ENCODE measurements at regions not wholly inside any gene's neighbourhood (a gene's known extent, or its start where the extent isn't known, plus 50 kb on each side); places are given as distances from the start of the nearest gene placed in this dataset.

DNA sequence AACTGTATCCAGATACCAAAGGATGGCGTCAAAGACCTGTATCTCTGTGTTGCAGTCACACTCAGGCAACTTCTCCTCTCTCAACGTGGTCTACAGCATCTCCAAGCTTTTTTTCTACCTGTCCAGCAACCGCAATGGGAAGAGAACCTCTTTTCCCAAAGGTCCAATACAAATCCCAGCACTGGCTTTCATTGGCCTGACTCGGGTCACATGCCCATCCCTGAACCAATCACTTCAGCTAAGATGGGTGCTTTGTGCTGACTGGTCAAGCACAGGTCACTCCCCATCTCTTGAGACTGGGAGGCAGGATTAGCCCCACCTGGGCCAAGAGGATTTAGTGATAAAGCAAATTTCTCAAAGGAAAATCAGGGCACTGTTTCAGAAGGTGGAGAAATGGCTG is 71.2 kb upstream of the C16orf82 start (continued):
- TF ChIP-seq, protein P1, sequence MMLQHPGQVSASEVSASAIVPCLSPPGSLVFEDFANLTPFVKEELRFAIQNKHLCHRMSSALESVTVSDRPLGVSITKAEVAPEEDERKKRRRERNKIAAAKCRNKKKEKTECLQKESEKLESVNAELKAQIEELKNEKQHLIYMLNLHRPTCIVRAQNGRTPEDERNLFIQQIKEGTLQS (IDR thresholded peaks at IDR 0.05; ENCODE audit: borderline replicate concordance, extremely low read depth, low read depth, low read length), result no peak
- TF ChIP-seq ZSCAN29 (IDR thresholded peaks at IDR 0.05), result no peak
- no peak for TF ChIP-seq FOXK2 (IDR thresholded peaks at IDR 0.05)
- TF ChIP-seq, protein P2, sequence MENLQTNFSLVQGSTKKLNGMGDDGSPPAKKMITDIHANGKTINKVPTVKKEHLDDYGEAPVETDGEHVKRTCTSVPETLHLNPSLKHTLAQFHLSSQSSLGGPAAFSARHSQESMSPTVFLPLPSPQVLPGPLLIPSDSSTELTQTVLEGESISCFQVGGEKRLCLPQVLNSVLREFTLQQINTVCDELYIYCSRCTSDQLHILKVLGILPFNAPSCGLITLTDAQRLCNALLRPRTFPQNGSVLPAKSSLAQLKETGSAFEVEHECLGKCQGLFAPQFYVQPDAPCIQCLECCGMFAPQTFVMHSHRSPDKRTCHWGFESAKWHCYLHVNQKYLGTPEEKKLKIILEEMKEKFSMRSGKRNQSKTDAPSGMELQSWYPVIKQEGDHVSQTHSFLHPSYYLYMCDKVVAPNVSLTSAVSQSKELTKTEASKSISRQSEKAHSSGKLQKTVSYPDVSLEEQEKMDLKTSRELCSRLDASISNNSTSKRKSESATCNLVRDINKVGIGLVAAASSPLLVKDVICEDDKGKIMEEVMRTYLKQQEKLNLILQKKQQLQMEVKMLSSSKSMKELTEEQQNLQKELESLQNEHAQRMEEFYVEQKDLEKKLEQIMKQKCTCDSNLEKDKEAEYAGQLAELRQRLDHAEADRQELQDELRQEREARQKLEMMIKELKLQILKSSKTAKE (IDR thresholded peaks at IDR 0.05; ENCODE audit: low read depth, poor library complexity, severe bottlenecking), result no peak
- TF ChIP-seq, protein P3, sequence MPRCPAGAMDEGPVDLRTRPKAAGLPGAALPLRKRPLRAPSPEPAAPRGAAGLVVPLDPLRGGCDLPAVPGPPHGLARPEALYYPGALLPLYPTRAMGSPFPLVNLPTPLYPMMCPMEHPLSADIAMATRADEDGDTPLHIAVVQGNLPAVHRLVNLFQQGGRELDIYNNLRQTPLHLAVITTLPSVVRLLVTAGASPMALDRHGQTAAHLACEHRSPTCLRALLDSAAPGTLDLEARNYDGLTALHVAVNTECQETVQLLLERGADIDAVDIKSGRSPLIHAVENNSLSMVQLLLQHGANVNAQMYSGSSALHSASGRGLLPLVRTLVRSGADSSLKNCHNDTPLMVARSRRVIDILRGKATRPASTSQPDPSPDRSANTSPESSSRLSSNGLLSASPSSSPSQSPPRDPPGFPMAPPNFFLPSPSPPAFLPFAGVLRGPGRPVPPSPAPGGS (IDR thresholded peaks at IDR 0.05; ENCODE audit: borderline replicate concordance, insufficient read depth, low read depth, low read length, poor library complexity, severe bottlenecking), result no peak
- TF ChIP-seq BCL11A (IDR thresholded peaks at IDR 0.05; ENCODE audit: low read depth, low read length), result no peak

DNA sequence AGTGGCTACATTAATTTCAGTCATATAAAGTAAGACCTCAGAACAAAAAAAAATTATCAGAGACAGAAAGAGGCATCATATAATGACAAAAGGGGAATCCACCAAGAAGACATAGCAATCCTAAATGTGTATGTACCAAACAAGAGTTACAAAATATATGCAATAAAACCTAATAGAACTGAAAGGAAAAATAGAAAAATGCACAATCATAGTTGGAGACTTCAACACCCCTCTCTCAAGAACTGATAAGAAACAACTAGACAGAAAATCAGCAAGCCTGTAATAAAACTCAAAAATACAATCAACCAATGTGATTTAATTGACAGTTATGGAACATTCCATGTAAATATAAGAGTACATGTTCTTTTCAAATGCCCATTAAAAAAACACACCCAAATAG is 61.3 kb upstream of the C16orf82 start:
- H3K4me1 ChIP-seq (ENCODE audit: control insufficient read depth, insufficient read depth, low read length), result no peaks in the 10 kb centered on the region
- no peaks in the 10 kb centered on the region for H3K9me3 ChIP-seq (replicated peaks; ENCODE audit: control insufficient read depth, insufficient read depth, low read length)
- H3K79me2 ChIP-seq (ENCODE audit: control insufficient read depth, insufficient read depth, low read length), result no peaks in the 10 kb centered on the region
- ChIA-PET CTCF (no interaction called here), RAD21 (ENCODE audit: unreplicated experiment) (no interaction called here), POLR2A (no interaction called here), SMC1A (ENCODE audit: uncharacterized antibody, unreplicated experiment) (no interaction called here)
- in situ Hi-C loops (cut with MboI) (no loop called here), intact Hi-C loops (cut with micrococcal nuclease; ENCODE audit: unreplicated experiment) (no loop called here)
- BruUV-seq (replicated peaks), result no TSS peak
- H3K36me3 ChIP-seq (ENCODE audit: control insufficient read depth in 2 of 2, insufficient read depth in 2 of 2, low read length in 1 of 2), result no peaks in the 10 kb centered on the region
- H2AFZ ChIP-seq (ENCODE audit: control insufficient read depth, low read depth, low read length), result no peak overlapping the region
- H3K9ac ChIP-seq (ENCODE audit: control insufficient read depth, insufficient read depth, low read length), result no peak overlapping the region
- FAIRE-seq (no peak), ATAC-seq (no peak), DNase-seq (ENCODE audit: low read depth, low spot score) (no peak)
- no peak overlapping the region for H3K4me3 ChIP-seq
- no peak overlapping the region for H3K27ac ChIP-seq (ENCODE audit: control insufficient read depth, insufficient read depth)
- no peak overlapping the region for H3K4me2 ChIP-seq (ENCODE audit: control insufficient read depth, insufficient read depth)
- no peaks in the 10 kb centered on the region for H3K27me3 ChIP-seq (replicated peaks in 1 of 2; ENCODE audit: control insufficient read depth in 2 of 2, insufficient read depth in 2 of 2, low read length in 1 of 2)
- H4K20me1 ChIP-seq (ENCODE audit: control insufficient read depth, insufficient read depth), result no peaks in the 10 kb centered on the region
- TF ChIP-seq NFYA (IDR thresholded peaks at IDR 0.05; ENCODE audit: borderline replicate concordance, low read depth, low read length) (no peak), WRNIP1 (IDR thresholded peaks at IDR 0.05; ENCODE audit: borderline replicate concordance, low read depth, low read length) (no peak), NFXL1 (IDR thresholded peaks at IDR 0.05; ENCODE audit: borderline replicate concordance) (no peak), DPF2 (IDR thresholded peaks at IDR 0.05) (no peak), STAT3 (IDR thresholded peaks at IDR 0.05; ENCODE audit: low read depth, low read length) (no peak), MYB (IDR thresholded peaks at IDR 0.05; ENCODE audit: borderline replicate concordance, low read depth, low read length) (no peak)
- TF ChIP-seq, protein P4, sequence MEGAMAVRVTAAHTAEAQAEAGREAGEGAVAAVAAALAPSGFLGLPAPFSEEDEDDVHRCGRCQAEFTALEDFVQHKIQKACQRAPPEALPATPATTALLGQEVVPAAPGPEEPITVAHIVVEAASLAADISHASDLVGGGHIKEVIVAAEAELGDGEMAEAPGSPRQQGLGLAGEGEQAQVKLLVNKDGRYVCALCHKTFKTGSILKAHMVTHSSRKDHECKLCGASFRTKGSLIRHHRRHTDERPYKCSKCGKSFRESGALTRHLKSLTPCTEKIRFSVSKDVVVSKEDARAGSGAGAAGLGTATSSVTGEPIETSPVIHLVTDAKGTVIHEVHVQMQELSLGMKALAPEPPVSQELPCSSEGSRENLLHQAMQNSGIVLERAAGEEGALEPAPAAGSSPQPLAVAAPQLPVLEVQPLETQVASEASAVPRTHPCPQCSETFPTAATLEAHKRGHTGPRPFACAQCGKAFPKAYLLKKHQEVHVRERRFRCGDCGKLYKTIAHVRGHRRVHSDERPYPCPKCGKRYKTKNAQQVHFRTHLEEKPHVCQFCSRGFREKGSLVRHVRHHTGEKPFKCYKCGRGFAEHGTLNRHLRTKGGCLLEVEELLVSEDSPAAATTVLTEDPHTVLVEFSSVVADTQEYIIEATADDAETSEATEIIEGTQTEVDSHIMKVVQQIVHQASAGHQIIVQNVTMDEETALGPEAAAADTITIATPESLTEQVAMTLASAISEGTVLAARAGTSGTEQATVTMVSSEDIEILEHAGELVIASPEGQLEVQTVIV (IDR thresholded peaks at IDR 0.05; ENCODE audit: borderline replicate concordance, partially characterized antibody), result no peak
- TF ChIP-seq, protein P5, sequence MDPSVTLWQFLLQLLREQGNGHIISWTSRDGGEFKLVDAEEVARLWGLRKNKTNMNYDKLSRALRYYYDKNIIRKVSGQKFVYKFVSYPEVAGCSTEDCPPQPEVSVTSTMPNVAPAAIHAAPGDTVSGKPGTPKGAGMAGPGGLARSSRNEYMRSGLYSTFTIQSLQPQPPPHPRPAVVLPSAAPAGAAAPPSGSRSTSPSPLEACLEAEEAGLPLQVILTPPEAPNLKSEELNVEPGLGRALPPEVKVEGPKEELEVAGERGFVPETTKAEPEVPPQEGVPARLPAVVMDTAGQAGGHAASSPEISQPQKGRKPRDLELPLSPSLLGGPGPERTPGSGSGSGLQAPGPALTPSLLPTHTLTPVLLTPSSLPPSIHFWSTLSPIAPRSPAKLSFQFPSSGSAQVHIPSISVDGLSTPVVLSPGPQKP (IDR thresholded peaks at IDR 0.05; ENCODE audit: low read depth, low read length), result no peak
- TF ChIP-seq, protein P6, sequence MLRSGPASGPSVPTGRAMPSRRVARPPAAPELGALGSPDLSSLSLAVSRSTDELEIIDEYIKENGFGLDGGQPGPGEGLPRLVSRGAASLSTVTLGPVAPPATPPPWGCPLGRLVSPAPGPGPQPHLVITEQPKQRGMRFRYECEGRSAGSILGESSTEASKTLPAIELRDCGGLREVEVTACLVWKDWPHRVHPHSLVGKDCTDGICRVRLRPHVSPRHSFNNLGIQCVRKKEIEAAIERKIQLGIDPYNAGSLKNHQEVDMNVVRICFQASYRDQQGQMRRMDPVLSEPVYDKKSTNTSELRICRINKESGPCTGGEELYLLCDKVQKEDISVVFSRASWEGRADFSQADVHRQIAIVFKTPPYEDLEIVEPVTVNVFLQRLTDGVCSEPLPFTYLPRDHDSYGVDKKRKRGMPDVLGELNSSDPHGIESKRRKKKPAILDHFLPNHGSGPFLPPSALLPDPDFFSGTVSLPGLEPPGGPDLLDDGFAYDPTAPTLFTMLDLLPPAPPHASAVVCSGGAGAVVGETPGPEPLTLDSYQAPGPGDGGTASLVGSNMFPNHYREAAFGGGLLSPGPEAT (IDR thresholded peaks at IDR 0.05; ENCODE audit: low read depth), result no peak

Data from GM12878 (cell line).